Hematopoietic multipotent progenitor cell treated with erythropoietin and hydrocortisone succinate and interleukin-3 and kit ligand, for 6 days (in vitro differentiated cells): ENCODE measurements at regions not wholly inside any gene's neighbourhood (a gene's known extent, or its start where the extent isn't known, plus 50 kb on each side); places are given as distances from the start of the nearest gene placed in this dataset.
"Not testable (repeated sequence)": the region's sequence is repeated elsewhere in the genome, so short reads cannot be mapped to it uniquely, and the experiment has no call there.

Source experiments
- DNase-seq: peaks from one replicate; pipeline ENCODE4 v3.0.0-alpha.2; 2015

DNA sequence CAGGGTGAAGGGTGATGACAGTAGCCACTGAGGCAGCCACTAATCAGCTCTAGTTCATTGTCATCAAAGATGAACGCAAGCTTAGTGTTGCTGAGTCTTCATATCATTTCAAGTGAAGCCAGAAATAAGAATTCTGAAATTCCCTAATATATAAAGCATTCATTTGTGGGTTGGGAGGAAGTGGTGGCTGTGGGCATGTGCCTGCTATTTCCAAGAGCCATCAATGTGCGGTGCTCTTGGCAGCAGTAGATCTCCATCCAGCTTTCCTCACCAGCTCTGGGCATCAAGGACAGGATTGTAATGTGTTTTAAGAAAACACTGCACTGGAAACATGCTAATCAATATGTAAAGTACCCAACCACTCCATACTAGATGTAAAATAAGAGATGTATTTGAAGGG lies 202.5 kb upstream of the AHR start:
- DNase-seq, result no peak

DNA sequence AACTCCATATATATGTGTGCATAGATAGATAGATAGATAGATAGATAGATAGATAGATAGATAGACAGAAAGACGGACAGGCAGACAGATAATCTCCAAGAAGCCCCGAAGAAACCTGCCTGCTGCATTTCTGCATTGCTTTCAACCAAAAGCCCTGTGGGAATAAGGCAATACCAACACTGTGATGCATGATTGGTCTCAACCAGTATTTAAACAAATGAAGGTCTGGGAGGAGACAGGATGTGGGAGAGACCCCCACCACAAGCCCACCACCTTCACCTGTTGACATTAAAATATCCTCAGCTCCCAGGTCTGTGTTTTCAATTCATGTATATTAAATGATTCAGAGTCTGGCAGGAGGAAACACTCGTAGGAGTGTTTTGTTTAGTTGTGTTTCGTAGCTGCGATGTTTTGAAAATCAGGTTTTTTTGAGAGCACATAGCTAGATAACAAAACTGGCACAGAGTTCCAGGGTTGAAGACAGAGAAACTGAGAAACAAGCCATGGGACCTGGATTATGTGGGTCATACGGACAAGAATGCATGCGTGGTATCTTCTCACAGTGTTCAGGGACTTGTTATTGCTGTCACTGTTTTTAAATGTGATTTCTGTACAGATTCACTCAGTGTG lies 200.7 kb upstream of the AHR start:
- DNase-seq, result no peak

GRCh38 chr7:17098515-17098914 lies 199.9 kb upstream of the AHR start:
- DNase-seq, result no peak

DNA sequence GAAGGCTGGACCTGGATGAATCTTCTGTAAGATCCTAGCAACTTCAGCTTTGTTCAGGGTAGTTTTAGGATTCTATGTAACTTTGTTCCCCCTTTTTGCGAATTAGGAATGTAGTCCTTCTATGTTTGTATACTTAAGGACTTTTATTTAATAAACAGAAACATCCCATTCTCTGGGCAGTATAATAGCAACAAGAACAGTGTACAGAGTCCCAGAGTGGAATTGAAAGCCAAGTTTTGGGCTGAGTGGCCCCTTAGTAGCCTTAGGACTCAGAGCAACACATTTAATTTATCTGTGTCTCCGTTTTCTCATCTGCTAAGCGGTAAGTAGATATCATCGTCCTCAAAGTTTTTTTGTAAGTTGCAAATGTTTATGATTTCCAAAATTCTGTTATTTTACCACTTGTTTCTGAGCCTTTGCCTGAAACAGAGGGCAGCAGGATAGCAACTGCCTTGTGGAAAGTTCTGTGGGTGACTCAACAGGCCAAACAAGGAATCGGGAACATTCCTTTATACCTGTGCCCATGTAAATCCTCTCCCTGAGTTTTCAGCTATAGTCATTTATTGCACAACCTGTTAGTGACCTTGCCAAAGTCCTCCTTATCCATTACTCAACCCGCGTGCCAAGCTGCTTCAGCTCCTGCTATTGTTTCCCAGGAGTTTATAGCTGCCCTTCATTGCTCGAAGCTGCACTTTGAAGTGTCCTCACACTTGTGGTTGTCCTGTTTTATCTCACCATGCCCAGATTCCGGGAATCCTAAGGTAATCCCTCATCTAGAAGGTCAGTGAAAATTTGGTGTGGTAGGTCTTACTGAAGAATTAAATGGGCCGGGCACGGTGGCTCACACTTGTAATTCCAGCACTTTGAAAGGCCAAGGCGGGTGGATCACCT lies 199.1 kb upstream of the AHR start:
- no peak for DNase-seq

- DNase-seq, result not testable (repeated sequence)
Measured at GRCh38 chr7:17099974-17100509, 198.4 kb upstream of the AHR start.

GRCh38 chr7:17101207-17101696 lies 197.2 kb upstream of the AHR start:
- DNase-seq, result no peak

- no peak for DNase-seq
Measured at GRCh38 chr7:17103170-17103569, 195.3 kb upstream of the AHR start.

DNA sequence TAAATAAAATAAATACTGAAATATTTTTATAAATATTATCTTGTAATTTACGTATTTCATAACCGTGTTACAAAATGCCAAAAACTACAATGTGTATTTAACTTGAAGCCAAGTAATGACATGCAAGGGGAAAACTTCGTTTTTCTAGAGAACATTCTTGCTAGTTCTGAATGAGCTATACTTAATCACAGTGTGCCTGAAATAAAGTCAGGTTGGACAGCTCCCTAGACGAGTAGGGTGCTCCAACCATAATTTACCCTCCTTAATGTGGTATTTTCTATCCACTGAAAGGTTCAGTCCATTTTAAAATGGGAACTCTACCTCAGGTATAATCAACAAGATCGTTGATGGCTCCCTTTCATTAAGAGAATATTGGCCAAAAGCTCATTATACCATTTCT lies 194.5 kb upstream of the AHR start:
- DNase-seq, result no peak

DNA sequence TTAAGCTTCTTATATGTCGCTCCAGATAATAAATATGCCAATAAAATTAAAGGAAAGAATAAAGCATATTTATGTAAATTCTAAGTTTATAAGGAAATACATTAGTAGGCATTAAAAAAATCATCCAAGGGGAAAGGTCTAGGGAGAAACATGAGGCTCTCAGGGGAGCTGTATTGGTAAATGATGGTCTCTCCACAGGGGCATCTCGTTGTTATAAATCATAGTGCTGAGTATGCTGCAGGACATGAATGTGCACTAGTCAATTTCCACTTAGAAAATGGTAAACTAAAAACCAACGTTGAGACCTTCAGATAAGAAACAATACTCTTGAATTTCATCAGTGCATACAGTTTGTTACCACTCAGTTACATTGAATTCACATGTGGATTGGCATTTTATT lies 194.0 kb upstream of the AHR start:
- no peak for DNase-seq

DNA sequence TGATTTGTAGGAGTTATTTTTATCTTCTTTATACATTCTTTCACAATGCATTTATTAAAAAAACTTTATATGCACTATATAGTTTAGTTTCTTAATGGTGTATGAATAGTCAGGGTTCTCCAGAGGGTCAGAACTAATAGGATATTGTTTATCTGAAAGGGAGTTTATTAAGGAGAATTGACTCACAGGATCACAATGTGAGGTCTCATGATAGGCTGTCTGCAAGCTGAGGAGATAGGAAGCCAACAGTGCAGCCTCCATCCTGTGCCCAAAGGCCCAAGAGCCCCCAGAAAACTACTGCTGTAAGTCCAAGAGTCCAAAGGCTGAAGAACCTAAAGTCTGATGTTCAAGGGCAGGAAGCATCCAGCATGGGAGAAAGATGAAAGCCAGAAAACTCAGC lies 192.8 kb upstream of the AHR start:
- no peak for DNase-seq

DNA sequence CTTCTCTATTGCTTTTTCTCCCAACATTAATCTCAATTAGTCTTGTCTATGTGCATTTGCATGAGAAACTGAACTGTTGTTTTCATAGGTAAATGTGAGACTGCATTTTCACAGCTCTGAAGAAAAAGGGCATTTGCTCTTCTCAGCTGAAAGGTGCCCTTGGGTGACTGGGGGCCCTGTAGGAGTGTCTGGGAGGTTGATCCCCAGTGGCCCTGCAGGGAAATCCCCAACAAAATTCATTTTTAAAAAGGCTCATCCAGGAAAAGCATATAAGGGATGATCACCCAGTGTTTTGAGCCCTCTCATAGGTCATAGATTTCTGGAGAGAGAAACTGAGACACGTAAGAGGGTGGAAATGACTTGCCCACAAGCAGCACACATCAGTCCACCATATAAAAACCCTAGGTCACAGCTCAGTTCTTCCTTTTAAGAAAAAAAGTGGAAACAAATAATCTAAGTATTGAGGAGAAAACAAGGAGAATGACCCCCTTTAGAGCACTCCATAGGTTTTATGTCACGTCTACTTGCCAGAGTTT lies 190.3 kb upstream of the AHR start:
- no peak for DNase-seq

DNA sequence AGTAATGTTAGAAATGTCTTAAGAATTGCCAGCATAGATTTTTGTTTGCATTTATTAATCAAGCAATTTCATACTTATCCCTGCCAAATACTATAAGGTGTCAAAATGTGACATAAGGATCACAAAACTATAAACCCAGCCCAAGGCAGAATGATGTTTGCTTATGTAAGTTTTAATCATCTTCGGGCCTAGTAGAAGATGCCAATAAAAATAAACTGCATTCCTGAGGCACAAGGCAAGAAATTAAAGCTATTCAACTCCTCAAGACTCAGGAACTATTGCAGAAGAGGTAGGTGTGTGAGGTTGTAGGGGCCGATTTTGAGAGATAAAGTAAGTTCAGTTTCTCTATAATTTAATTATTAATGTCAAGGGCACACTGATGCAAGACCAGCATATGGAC lies 189.4 kb upstream of the AHR start:
- no peak for DNase-seq

GRCh38 chr7:17113770-17114169 lies 184.7 kb upstream of the AHR start:
- DNase-seq, result not testable (repeated sequence)

GRCh38 chr7:17118412-17118811 lies 180.0 kb upstream of the AHR start:
- DNase-seq, result no peak

DNA sequence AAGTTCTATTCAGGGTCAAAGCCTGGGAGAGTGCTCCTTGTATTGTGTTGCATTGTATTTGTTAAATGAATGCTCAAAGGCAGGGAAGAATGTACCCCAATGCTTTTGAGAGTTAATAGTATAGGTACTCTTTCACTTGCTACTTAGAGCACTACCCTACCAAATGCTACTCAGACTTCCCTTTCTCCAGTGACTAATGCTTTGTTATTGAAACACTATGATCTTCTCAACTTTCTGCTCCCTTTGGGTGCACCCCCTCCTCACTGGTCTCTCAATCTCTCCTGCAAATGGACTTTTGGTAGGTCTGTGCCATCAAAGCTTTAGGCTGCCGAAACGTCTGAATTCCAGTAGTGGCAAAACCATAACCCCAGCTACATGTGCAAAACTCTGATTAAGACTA lies 177.7 kb upstream of the AHR start:
- no peak for DNase-seq

- DNase-seq, result no peak
Measured at GRCh38 chr7:17121671-17122070, 176.8 kb upstream of the AHR start.

- no peak for DNase-seq
Measured at GRCh38 chr7:17123020-17123419, 175.4 kb upstream of the AHR start.

GRCh38 chr7:17126413-17127268 lies 171.8 kb upstream of the AHR start:
- DNase-seq, result no peak

DNA sequence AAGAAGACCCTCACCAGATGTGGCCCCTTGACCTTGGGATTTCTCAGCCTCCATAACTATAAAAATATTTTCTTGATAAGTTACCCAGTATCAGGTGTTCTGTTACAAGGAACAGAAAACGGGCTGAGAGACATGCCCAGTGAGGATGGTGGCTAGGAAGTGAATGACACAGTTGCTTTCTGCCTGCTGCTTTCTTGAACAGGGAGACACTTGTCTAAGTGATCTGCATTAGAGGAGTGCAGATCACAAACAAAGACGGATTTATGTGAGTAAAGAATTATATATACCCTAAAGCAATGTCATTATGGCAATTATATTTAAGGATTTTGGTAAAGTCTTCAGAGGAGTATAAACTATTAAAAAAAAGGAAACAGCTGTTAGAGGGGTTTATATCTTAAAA lies 169.2 kb upstream of the AHR start:
- no peak for DNase-seq

DNA sequence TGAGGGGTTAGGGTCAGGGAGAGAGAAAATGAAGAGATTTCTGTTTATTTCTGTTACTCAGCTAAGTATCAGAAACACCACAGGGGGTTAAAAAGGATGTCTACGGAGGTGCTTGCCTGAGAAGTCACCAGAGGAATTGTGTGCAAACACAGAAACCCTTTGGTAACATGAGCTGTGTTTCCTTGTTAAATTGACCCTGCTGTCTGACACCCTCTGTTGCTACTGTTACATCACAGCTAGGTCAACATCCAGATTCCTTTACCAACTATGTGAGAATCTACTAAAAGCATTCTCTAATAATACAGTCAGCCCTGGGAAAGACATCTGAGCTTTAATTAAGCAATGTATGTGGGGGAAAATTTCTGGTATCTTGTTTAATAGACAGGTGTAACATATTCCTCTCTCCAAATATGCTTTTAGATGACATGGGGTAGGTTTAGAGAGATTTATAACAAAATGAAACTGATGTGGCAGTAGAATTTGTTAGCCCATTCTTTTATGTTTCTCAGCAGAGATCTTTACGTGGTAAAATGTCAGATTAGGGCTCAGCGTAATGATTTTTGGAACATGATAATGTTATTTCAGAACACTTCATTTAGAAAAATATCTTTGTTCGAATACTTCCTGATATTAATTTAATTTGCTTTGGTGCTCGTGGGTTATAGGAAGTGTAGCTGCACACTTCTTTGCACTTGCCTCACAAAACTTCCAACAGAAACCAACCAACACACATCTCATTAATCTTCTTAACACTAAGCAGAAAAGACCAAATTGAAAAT lies 168.0 kb upstream of the AHR start:
- DNase-seq, result peak; percentile 5

DNA sequence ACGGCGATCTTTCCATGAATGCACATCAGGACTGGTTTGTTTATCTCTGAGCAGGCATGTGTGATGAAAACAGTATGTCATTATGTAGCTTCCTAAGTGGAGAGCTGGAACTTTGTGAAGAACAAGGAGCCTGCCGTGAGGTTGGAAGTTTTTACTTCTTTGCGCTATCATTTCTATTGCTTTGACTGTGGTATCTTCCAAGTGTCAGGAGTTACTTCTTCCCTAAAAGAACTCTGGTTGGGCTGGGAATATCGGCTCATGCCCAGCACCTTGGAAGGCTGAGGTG lies 167.4 kb upstream of the AHR start:
- DNase-seq, result no peak

GRCh38 chr7:17131983-17132655 lies 166.3 kb upstream of the AHR start:
- DNase-seq, result no peak
